ENCODE measurements at regions not wholly inside any gene's neighbourhood (a gene's known extent, or its start where the extent isn't known, plus 50 kb on each side); places are given as distances from the start of the nearest gene placed in this dataset.

DNA sequence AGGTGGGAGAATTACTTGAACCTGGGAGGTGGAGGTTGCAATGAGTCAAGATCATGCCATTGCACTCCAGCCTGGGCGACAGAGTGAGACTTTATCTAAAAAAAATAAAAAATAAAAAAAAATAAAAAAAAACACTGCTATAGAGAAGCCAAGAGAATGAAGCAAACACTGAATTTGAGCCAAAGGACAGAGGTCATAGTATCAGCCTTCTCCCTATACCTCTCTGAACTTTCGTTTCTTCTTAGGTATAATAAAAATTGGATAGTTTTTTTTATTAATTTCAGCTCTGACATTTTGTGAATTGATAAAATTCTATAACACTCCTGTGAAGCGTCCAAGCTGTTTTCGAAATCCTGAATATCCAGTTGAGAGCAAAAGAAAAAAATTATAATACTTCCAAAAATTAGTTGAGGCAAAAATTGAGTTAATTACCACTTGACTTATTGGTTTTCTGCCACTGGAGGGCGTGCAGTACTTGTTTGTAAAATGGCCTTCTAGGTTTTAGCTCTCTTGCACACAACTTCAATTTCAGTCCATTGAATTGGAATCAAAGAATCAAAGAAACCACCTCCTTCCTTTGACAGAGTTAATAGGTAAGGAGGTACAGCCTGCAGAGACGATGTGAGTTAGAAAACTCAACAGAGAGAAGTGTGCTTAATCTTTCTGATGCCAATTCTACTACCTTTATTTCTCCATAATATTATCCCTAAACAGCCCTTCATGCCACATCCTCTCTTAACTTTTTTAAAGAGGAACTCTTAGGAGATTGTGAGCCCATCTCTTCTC, 143.2 kb downstream of the BBOX1 start:
- WGBS (ENCODE audit: insufficient coverage), result 22% methylated on average over 2 of the region's 6 CpGs
- TF ChIP-seq, protein P1, sequence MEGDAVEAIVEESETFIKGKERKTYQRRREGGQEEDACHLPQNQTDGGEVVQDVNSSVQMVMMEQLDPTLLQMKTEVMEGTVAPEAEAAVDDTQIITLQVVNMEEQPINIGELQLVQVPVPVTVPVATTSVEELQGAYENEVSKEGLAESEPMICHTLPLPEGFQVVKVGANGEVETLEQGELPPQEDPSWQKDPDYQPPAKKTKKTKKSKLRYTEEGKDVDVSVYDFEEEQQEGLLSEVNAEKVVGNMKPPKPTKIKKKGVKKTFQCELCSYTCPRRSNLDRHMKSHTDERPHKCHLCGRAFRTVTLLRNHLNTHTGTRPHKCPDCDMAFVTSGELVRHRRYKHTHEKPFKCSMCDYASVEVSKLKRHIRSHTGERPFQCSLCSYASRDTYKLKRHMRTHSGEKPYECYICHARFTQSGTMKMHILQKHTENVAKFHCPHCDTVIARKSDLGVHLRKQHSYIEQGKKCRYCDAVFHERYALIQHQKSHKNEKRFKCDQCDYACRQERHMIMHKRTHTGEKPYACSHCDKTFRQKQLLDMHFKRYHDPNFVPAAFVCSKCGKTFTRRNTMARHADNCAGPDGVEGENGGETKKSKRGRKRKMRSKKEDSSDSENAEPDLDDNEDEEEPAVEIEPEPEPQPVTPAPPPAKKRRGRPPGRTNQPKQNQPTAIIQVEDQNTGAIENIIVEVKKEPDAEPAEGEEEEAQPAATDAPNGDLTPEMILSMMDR (IDR thresholded peaks at IDR 0.05), result peak; percentile 13
- Histone ChIP-seq H3K4me1 (ENCODE audit: control insufficient read depth, insufficient read depth, low read length) (no peaks in the 10 kb centered on the region), H3K36me3 (ENCODE audit: control insufficient read depth, insufficient read depth, low read length) (no peaks in the 10 kb centered on the region), H3K9me3 (ENCODE audit: control insufficient read depth, insufficient read depth, low read length) (no peaks in the 10 kb centered on the region), H3K27me3 (ENCODE audit: control insufficient read depth, insufficient read depth, low read length) (no peaks in the 10 kb centered on the region), H3K27ac (ENCODE audit: low read length) (no peak overlapping the region), H3K4me3 (ENCODE audit: low read length) (no peak overlapping the region)
- Mint-ChIP-seq H3K27ac (no peak overlapping the region), H3K27me3 (ENCODE audit: low read depth in 2 of 2) (peaks cover 8% of the 10 kb centered on the region in 2 donors), H3K4me3 (no peak overlapping the region), H3K4me1 (no peaks in the 10 kb centered on the region), H3K9me3 (no peaks in the 10 kb centered on the region), H3K36me3 (no peaks in the 10 kb centered on the region)
- no peak for ATAC-seq
- intact Hi-C loops (cut with micrococcal nuclease), result no loop called here
- DNase-seq, result peak in 1 of 2 donors; percentile 64

DNA sequence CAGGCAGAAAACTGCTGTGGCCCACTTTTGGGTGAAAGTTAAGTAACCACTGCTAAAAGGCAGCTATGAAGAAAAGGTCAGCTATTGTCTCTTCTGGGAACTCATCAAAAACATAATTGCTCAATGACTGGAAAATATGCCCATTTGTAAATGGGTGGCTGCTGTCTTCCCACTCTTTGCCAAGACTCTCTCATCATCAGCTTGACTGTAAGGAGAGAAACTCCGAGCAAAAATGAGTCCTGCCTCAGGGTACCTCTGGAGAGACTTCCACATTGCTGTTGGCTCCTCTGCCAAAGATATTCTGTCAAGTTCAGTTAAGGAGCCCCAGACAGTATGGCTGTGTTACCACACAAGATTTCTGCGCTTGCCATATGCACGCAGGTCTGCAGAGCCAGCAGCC, 138.7 kb downstream of the BBOX1 start:
- Mint-ChIP-seq H3K9me3 (no peaks in the 10 kb centered on the region), H3K27ac (no peak overlapping the region), H3K4me1 (no peaks in the 10 kb centered on the region), H3K4me3 (no peak overlapping the region), H3K27me3 (ENCODE audit: low read depth in 2 of 2) (no peaks in the 10 kb centered on the region), H3K36me3 (no peaks in the 10 kb centered on the region)
- no peak overlapping the region for H3K27ac ChIP-seq (ENCODE audit: low read length)
- H3K4me3 ChIP-seq (ENCODE audit: low read length), result no peak overlapping the region
- whole genome bisulfite sequencing (ENCODE audit: insufficient coverage), result 91% methylated on average over 3 of the region's 3 CpGs
- H3K36me3 ChIP-seq (ENCODE audit: control insufficient read depth, insufficient read depth, low read length), result no peaks in the 10 kb centered on the region
- H3K4me1 ChIP-seq (ENCODE audit: control insufficient read depth, insufficient read depth, low read length), result no peaks in the 10 kb centered on the region
- no peaks in the 10 kb centered on the region for H3K27me3 ChIP-seq (ENCODE audit: control insufficient read depth, insufficient read depth, low read length)
- TF ChIP-seq, protein P1 (IDR thresholded peaks at IDR 0.05), result no peak
- ATAC-seq (no peak), DNase-seq (no peak)
- no peaks in the 10 kb centered on the region for H3K9me3 ChIP-seq (ENCODE audit: control insufficient read depth, insufficient read depth, low read length)
- intact Hi-C loops (cut with micrococcal nuclease), result no loop called here

DNA sequence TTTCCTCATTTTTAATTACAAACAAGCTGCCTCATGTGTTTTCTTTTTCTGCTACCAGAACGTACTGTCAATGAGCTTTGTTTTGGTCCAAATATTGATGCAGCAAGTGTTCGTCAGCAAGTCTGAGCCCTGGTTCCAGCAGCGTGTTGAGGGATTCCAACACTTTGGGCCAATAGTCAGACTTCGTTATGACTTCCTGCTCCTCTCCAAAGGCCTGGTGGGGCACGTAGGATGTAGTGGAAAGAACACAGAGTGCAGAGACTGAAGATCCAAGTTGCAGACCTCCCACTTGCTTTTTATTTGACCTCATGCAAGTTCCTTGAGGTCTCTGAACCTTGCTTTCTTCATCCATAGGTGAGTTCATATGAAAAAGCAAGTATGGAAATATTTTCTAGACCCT, 138.2 kb downstream of the BBOX1 start:
- Histone ChIP-seq H3K27me3 (ENCODE audit: control insufficient read depth, insufficient read depth, low read length) (no peaks in the 10 kb centered on the region), H3K4me3 (ENCODE audit: low read length) (no peak overlapping the region), H3K27ac (ENCODE audit: low read length) (no peak overlapping the region), H3K4me1 (ENCODE audit: control insufficient read depth, insufficient read depth, low read length) (no peaks in the 10 kb centered on the region), H3K9me3 (ENCODE audit: control insufficient read depth, insufficient read depth, low read length) (no peaks in the 10 kb centered on the region), H3K36me3 (ENCODE audit: control insufficient read depth, insufficient read depth, low read length) (no peaks in the 10 kb centered on the region)
- WGBS (ENCODE audit: insufficient coverage), result 91% methylated on average over 5 of the region's 5 CpGs
- no peaks in the 10 kb centered on the region for H3K36me3 Mint-ChIP-seq
- no peaks in the 10 kb centered on the region for H3K27me3 Mint-ChIP-seq (ENCODE audit: low read depth in 2 of 2)
- no peak overlapping the region for H3K4me3 Mint-ChIP-seq
- no peak overlapping the region for H3K27ac Mint-ChIP-seq
- no peaks in the 10 kb centered on the region for H3K9me3 Mint-ChIP-seq
- DNase-seq (no peak), ATAC-seq (no peak)
- H3K4me1 Mint-ChIP-seq, result no peaks in the 10 kb centered on the region
- TF ChIP-seq, protein P1 (IDR thresholded peaks at IDR 0.05), result no peak
- intact Hi-C loops (cut with micrococcal nuclease), result no loop called here
